Spinal cord (tissue), 9 donors: ENCODE measurements at regions not wholly inside any gene's neighbourhood (a gene's known extent, or its start where the extent isn't known, plus 50 kb on each side); places are given as distances from the start of the nearest gene placed in this dataset.

Experiments
- DNase-seq, 6 donors: peaks; one replicate each; pipeline versions ENCODE4 v3.0.0 to v3.0.0-alpha.2; 2013 to 2015; ENCODE audit warnings: low spot score in 6 of 6, low read depth in 4 of 6
- H3K27ac ChIP-seq: one replicate; pipeline ENCODE4 v1.5.1; 2013; ENCODE audit warnings: low read depth, low read length, control low read depth
- H3K27me3 ChIP-seq: one replicate; pipeline ENCODE4 v1.6.1; 2013; ENCODE audit warnings: low read length; ENCODE audit not compliant: control insufficient read depth, insufficient read depth
- H3K36me3 ChIP-seq: one replicate; pipeline ENCODE4 v1.6.1; 2013; ENCODE audit warnings: low read length; ENCODE audit not compliant: control insufficient read depth, insufficient read depth
- H3K4me1 ChIP-seq: one replicate; pipeline ENCODE4 v1.6.1; 2013; ENCODE audit warnings: low read length; ENCODE audit not compliant: control insufficient read depth, insufficient read depth
- H3K4me3 ChIP-seq: one replicate; pipeline ENCODE4 v1.5.1; 2013; ENCODE audit warnings: low read depth, low read length, control low read depth
- H3K9me3 ChIP-seq: one replicate; pipeline ENCODE4 v1.6.1; 2013; ENCODE audit warnings: low read length; ENCODE audit not compliant: control insufficient read depth, insufficient read depth
- WGBS: methylation state at CpG from one replicate; pipeline ENCODE4 v1.1.5; 2013; ENCODE audit warnings: missing lambda C conversion rate; ENCODE audit not compliant: insufficient coverage; 5-methylcytosine and 5-hydroxymethylcytosine counted together
- donor health status: healthy.

- Histone ChIP-seq H3K36me3 (no peaks in the 10 kb centered on the region), H3K4me3 (no peak overlapping the region), H3K27ac (no peak overlapping the region), H3K27me3 (no peaks in the 10 kb centered on the region), H3K4me1 (no peaks in the 10 kb centered on the region), H3K9me3 (no peaks in the 10 kb centered on the region)
- no CpG with 5 or more reads among the region's 2 CpGs for WGBS
- no peak for DNase-seq
Measured at GRCh38 chr2:175234650-175235049, 53.1 kb upstream of the ATP5MC3 start.

DNA sequence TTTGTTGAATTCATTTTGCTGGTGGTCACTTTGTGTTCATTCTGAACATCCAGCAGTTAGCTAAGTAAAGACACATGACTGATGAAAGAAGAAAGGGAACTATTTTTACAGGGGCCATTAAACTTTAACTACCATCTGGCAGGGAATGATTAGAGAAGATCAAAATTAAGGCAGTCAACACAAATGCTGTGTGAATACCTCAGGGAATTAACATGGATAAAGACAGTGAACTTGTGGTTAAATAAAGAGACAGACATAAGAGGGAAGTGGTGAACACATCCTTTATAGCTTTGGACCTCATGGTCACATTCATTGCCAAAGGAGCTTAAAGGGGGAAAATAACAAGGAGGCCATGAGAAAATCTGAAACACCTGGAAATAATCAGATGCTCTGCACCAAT is 52.6 kb upstream of the ATP5MC3 start:
- no peaks in the 10 kb centered on the region for H3K4me1 ChIP-seq
- H3K36me3 ChIP-seq: no peaks in the 10 kb centered on the region
- no peak overlapping the region for H3K4me3 ChIP-seq
- DNase-seq: peak in 2 of 6 donors; percentile 4 to 13
- no peak overlapping the region for H3K27ac ChIP-seq
- no peaks in the 10 kb centered on the region for H3K27me3 ChIP-seq
- H3K9me3 ChIP-seq: no peaks in the 10 kb centered on the region

DNA sequence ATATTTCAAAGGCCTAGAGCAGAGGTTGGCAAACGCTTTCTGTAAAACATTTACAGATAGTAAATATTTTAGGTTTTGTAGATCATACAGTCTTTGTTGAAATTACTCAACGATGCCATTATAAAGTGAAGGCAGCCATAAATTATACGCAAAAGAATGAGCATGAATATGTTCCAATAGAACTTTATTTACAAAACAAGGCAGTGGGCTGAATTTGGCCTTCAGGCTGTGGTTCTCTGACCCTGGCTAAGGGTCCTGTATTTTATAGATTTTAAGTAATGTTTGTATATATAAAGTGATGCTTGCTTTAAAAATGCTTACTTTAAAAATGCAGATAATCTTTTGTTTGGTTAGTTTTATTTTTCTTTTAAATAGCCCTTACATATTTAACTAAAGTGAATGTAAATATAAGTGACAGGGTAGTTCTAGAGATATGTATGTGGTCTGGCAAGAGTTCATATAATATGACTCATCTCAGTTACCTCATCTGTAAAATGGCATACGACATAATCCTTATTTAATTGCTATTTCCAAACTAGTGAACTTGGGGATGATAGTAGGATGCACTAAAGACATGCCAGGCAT is 51.7 kb upstream of the ATP5MC3 start:
- no peak overlapping the region for H3K27ac ChIP-seq
- no CpG with 5 or more reads among the region's 4 CpGs for WGBS
- no peaks in the 10 kb centered on the region for H3K4me1 ChIP-seq
- DNase-seq: no peak
- H3K36me3 ChIP-seq: no peaks in the 10 kb centered on the region
- H3K4me3 ChIP-seq: no peak overlapping the region
- no peaks in the 10 kb centered on the region for H3K9me3 ChIP-seq
- H3K27me3 ChIP-seq: no peaks in the 10 kb centered on the region
